Cardiac fibroblast (primary cell): ENCODE measurements at regions not wholly inside any gene's neighbourhood (a gene's known extent, or its start where the extent isn't known, plus 50 kb on each side); places are given as distances from the start of the nearest gene placed in this dataset.

Experiments
- DNase-seq, 2 donors: peaks; one replicate each; pipeline versions ENCODE4 v3.0.0 to v3.0.0-alpha.2; 2010; ENCODE audit warnings: low read depth in 2 of 2
- H3K4me3 ChIP-seq, 2 donors: replicated peaks in 1 of 2; 1 replicate in 1 of 2; 2 replicates in 1 of 2; pipeline ENCODE4 v1.5.1; 2011; ENCODE audit warnings: low read depth in 2 of 2, low read length in 2 of 2, mild to moderate bottlenecking in 2 of 2, moderate library complexity in 1 of 2
- TF ChIP-seq, protein P1 (sequence below): IDR thresholded peaks from one replicate; pipeline ENCODE4 v1.5.1; 2011; ENCODE audit warnings: low read depth, mild to moderate bottlenecking, low read length, inconsistent platforms

DNA sequence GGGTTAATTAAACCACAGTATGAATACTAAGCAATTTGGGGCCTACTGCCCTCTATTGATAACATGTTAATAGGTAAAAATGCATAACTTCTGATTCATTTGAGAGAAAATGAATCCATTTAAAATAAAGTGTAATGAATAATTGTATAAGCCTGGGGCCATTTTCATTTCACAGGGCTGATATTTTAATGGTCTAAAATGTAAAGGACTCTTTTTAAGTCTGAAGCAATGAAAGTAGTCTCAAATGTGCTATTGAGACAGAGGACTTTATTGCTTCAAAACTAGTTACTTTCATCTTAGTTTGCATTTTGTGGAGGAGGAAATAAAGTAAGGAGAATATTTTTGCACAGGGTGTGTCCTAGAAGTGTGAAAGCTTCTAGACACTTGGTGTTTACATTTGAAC is 155.4 kb downstream of the TLR5 start:
- DNase-seq, result no peak
- TF ChIP-seq, protein P1, sequence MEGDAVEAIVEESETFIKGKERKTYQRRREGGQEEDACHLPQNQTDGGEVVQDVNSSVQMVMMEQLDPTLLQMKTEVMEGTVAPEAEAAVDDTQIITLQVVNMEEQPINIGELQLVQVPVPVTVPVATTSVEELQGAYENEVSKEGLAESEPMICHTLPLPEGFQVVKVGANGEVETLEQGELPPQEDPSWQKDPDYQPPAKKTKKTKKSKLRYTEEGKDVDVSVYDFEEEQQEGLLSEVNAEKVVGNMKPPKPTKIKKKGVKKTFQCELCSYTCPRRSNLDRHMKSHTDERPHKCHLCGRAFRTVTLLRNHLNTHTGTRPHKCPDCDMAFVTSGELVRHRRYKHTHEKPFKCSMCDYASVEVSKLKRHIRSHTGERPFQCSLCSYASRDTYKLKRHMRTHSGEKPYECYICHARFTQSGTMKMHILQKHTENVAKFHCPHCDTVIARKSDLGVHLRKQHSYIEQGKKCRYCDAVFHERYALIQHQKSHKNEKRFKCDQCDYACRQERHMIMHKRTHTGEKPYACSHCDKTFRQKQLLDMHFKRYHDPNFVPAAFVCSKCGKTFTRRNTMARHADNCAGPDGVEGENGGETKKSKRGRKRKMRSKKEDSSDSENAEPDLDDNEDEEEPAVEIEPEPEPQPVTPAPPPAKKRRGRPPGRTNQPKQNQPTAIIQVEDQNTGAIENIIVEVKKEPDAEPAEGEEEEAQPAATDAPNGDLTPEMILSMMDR, result no peak
- no peak overlapping the region for H3K4me3 ChIP-seq

DNA sequence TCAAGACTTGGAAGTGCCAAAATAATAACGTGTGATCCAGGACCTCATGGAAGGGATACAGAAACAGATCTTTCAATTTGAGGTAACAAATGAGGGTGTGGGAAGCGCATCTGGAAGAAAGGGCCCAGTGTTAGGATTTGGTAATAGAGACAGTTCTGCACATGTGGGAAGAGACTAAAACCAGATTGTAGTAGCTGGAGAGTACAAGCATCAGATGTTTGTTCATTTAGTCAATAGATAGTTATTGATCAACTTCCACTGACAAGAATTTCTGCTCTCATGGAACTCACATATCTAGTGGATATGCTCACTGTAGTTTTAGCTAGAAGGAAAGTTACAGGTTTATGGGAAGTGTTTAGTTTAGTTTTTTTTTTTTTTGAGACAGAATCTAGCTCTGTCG is 153.6 kb downstream of the TLR5 start:
- no peak for DNase-seq
- TF ChIP-seq, protein P1, result no peak
- no peak overlapping the region for H3K4me3 ChIP-seq

DNA sequence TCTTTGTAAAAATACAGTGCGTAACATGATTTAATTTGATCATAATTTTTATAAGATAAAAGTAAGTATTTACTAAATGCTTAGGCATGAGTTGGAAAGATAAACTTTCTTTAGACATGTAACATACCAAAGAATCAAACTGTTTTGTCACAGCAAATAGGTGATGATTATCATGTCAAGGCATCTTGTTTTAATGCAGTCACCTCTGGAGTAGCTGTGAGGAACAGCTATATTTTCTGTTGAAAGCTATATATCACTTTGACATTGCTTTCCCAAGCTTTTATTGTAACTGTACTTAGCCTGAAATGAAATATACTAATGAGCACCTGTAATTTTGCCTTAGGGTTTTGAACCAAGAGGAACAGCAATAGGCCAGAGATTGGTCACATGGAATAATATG is 151.9 kb downstream of the TLR5 start:
- no peak overlapping the region for H3K4me3 ChIP-seq
- no peak for DNase-seq
- TF ChIP-seq, protein P1, result no peak

DNA sequence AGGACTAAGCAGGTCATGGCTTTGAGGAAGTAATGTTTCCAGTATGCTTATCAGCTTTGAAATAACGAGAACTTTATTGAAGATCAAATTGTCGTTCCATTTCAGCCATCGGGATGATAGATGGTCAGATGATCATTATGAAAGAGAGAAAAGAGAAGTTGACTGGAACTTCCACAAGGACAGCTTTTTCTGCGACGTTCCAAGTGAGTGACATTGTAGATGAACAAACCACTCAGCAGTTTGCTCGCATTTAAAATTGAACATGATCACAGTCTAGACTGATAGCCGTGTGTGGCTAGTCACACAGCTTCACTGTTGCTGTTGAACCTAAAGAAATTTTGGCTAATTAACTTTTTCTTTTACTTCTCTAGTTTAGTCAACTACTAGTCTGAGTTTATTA is 151.1 kb downstream of the TLR5 start:
- no peak overlapping the region for H3K4me3 ChIP-seq
- no peak for DNase-seq
- TF ChIP-seq, protein P1, result no peak

DNA sequence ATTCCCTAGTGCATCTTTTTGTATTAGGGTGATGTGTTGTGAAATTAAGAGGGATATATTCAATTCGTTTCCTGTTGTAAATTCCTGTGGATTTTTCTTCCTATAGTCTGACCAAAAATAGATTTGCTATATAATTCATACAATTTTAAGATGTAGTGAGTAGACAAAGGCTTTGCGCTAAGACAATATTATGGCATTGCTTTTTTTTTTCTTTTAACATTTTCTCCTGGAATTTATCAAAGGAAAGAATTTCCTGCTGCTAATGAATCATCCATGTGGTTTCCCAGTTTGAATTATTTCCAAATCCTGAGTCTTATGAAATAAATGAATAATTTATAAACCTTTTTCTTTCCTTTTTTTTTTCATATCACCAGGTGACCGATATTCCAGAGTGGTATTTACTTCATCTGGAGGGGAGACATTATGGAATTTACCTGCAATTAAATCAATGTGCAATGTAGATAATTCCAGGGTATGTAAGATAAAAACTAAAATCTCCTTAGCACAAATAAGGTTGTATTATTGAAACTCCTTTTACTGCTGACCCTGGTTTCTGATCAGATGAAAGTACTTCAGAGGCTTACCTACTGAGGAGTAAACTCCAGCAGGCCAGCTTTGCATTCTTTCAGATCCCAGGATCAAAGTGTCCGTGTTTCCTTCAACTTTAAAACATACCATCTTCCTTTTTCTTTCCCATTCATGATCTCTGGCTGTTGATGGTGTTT is 148.4 kb downstream of the TLR5 start:
- TF ChIP-seq, protein P1, result no peak
- DNase-seq, result peak; percentile 83 to 84
- no peak overlapping the region for H3K4me3 ChIP-seq

DNA sequence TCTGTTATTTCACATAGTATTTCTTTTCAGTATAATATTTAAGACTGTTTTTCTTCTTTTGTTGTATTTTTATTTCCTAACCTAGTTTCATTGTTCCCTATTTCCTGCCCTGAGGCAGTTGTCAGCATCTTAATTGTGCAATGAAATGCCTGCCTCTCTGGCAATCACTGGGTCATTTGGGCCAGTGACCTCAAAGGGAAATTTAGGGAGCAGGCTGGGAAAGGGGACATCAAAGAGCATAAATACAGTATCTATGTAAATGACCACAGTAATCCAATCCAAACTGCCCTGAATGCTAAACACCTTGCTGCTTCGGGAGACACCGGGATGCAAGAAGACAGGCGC is 147.8 kb downstream of the TLR5 start:
- no peak overlapping the region for H3K4me3 ChIP-seq
- TF ChIP-seq, protein P1, result no peak
- peak; percentile 41 to 47 for DNase-seq
